HG03439 (cell line): ENCODE measurements at regions not wholly inside any gene's neighbourhood (a gene's known extent, or its start where the extent isn't known, plus 50 kb on each side); places are given as distances from the start of the nearest gene placed in this dataset.
"Not testable (repeated sequence)": the region's sequence is repeated elsewhere in the genome, so short reads cannot be mapped to it uniquely, and the experiment has no call there.

ENCODE experiments used
- ATAC-seq: cut with Tn5 transposase; IDR thresholded peaks from one replicate; pipeline ENCODE4 v1.9.1; 2021; ENCODE audit warnings: mild to moderate bottlenecking, moderate library complexity; ENCODE audit not compliant: unreplicated experiment

DNA sequence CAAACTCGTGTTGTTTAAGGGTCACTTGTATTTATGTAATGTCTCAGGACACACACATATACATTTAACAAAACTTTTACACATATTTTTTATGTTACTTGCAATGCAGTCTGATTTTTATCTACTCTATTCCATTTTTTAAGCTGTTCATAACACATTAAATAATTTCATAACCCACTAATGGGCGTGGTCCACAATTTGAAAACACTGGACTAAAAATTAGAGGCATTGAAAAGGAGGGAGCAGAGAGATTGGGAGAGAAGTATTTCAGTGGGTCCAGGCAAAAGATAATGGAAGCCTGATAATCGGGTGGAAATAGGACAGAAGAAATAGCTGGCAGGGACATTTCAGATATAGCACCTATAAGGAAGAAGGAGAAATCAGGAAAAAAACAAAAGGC, 597.3 kb upstream of the CLINT1 start:
- ATAC-seq: no peak

DNA sequence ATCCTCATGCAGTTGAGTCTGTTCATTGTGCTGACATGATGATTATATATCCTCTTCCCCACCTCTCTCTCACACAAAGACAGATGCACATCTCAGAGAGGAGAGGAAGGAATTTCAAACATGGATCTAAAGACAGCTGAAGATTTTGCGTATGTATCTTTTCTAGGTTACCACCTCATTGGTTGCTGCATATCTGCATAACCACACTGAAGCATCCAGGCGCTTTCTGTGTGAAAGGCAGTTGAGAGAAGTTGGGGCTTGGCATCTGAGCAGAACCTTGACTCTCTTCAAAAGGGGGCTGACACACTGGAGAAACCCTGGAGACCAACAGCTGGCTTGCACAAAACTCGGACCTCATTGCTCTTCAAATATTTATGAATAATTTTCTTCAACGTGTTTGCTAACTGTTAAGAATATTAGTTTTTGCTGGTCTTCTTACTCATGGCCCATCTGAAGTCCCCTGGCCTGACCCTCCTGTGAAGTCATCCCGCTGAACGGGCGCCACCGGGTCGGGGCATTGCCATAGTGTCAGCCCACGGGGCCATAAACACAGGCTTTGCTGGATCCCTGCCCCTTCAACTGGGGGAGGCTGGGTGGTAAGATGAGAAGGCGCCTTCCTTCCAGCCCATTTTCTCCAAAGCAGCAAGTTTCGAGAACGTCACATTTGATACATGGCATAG, 593.2 kb upstream of the CLINT1 start:
- ATAC-seq: no peak

- ATAC-seq: no peak
These were observed 592.5 kb upstream of the CLINT1 start for GRCh38 chr5:158451203-158451992.

- ATAC-seq: no peak
These were observed 591.8 kb upstream of the CLINT1 start for GRCh38 chr5:158450751-158451171.

GRCh38 chr5:158446761-158447160, 587.8 kb upstream of the CLINT1 start:
- not testable (repeated sequence) for ATAC-seq

GRCh38 chr5:158439204-158439603, 580.3 kb upstream of the CLINT1 start:
- not testable (repeated sequence) for ATAC-seq

DNA sequence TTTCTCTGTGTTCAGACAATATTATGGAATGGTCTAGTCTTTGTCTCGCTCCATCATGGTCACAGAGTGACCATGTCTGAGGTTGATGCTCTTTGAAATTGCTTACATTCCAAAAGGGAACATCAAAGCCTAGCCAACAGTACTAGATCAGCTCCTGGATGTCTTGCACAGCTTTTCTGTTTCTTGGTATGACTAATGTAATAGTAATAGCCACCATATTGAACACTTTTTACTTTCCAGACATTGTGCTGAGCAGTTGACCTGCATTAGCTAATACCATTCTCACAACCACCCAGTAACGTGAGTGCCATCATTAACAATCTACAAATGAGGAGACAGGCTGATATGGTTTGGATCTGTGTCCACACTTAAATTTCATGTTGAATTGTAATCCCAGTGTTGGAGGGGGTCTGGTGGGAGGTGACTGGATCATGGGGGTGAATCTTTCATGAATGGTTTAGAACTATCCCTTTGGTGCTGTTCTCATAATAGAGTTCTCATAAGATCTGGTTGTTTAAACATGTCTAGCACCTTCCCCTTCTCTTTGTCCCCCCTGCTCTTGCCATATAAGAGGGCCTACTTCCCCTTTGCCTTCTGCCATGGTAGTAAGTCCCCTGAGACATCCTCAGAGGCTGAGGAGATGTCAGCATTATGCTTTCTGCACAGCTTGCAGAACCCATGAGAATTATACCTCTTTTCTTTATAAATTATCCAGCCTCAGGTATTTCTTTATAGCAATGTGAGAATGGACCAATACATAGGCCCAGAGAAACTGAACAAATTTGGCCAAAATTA, 577.5 kb upstream of the CLINT1 start:
- ATAC-seq: no peak

GRCh38 chr5:158435161-158435616, 576.2 kb upstream of the CLINT1 start:
- ATAC-seq: peak; percentile 72

DNA sequence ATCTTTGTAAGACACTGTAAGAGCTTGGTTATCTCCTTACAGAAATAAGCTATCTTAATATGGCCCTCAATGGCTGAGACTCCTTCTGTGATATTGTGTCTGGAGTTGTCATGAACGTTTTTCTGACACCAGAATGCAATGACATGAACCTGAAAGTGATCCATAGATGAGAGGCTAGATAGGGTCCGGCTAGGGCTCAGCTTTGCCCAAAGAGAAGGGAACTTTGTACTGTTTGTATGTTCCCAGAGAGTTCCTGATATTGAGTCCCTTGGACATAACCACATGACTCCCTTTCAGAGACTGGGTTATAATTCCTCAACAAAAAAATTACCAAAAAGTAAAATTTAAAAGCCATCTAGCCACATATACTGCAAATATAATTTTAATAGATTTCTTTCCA, 575.8 kb upstream of the CLINT1 start:
- ATAC-seq: no peak

DNA sequence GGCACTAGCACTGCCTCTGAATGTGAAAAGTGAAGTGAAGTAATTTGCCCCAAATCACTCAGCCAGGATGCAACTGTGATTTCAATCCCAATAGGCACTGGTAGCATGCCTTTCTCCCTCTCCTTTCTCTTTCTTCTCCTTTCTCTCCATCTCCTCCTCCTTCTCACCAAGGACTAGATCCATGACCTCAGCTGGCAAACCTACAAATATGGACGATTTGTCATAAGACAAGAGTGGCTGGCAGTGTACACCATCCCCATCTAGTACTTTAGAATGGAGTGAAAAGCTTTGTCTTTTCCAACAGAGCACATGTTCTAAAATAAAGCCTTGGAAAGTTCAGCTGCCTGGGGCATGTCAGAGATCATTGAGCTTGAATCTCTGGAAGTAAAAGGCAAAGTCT, 574.7 kb upstream of the CLINT1 start:
- no peak for ATAC-seq

- ATAC-seq: peak; percentile 39
These were observed 572.6 kb upstream of the CLINT1 start for GRCh38 chr5:158431369-158432029.

DNA sequence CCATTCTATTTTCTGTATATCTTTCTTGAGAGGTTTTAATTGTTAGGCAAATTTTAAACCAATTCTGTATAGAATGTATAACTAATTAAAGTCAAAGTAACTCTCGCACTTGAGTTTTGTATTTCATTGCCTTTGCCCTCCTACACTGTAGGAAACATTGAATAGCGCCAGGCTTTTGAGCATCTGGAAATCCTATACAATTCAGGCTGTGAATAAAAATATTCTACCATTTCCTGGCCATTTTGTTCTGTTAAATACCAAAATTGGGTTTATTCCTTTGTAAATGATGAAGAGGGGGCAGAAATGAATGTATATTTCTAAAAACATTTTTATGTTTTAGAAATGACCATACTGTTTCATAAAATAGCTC, 571.8 kb upstream of the CLINT1 start:
- no peak for ATAC-seq

DNA sequence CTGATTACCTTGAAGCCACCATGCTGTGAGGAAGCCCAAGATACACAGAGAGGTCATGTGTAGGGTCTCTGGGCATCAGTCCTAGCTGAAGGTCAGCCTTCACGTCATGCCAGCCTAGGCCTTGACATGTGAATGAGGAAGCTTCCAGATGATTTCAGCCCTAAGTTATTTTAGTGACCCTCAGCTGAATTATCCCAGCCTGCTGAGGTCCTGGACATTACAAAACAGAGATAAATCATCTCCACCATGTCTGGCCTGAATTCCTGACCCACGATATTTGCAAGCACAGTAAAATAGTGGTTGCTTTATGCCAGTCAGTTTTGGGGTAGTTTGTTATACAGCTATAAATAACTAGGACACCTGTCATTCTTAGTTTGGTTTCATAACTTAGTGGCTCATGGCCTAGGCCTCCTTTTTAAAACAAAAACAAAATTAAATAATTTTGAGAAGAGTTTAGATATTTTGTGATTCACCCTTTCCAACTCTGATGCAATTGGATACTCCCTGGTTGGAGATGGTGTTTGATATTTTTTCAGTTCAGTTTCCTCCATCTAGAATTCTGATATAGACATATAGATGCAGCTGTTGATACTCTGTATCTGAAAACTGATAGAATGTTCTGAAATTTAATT, 571.3 kb upstream of the CLINT1 start:
- no peak for ATAC-seq

- ATAC-seq: no peak
These were observed 570.6 kb upstream of the CLINT1 start for GRCh38 chr5:158429564-158429963.

GRCh38 chr5:158423623-158424200, 564.8 kb upstream of the CLINT1 start:
- ATAC-seq: no peak

DNA sequence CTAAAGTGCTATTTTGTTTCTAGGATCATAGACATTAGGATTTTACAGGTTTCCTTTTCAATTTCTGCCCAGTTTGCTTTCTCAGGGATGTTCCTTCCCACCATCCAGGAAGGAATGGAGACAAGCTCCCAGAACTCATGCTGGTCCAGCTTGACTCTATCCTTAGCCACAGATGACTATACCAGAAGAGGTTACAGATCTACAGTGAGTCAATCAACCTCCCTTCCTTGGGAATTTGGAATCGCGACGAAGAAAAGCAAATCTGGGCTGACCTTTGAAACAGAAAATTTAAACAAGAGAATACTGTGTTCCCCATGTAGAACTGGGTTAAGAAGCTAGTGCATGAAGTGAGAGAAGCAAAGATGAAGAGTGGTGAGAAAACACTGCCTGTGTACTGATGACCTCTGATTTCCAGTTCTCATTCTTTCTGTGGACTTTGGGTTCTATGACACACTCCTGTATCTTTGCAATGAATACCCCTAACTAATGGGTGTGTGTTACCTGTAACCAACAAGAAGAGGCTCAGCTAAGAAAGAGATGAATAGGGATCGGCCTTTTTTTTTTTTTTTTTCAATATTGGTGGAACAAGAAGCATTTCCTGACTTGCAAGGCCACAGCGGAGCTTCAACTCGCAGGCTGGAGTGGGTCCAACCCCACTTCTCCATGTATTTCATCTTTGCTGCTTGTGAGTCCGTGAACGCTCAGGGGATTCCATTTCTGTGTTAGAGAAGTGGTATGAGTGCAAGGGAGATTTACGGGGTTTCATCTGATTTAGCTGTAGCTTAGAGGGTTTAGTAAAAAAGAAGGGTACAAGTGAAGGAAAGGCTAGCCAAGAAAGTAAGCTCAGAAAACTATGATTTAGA, 563.9 kb upstream of the CLINT1 start:
- no peak for ATAC-seq

- no peak for ATAC-seq
These were observed 562.4 kb upstream of the CLINT1 start for GRCh38 chr5:158421319-158421718.

DNA sequence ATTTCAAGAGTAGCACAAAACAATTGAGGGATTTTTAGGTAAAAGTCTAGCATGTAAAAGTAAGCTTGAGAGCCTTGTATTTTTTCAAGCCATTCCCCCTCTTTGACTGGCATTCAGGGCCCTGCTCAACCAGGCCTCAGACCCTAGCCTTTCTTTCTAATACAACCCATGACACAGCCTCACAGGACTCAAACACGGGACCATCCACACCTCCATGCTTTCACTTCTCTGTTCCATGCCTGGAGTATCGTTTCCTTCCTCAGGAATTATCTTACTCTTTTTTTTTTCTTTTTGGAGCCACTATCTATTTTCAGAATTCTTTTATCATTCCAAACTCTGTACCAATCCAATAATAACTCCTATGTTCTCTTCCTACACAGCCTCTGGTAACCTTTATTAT, 560.2 kb upstream of the CLINT1 start:
- no peak for ATAC-seq

GRCh38 chr5:158414780-158415179, 555.8 kb upstream of the CLINT1 start:
- no peak for ATAC-seq
